AG04450 (cell line): ENCODE measurements at regions not wholly inside any gene's neighbourhood (a gene's known extent, or its start where the extent isn't known, plus 50 kb on each side); places are given as distances from the start of the nearest gene placed in this dataset.
"Not testable (repeated sequence)": the region's sequence is repeated elsewhere in the genome, so short reads cannot be mapped to it uniquely, and the experiment has no call there.

Experiments
- CTCF ChIA-PET: fragments of 300-600, 350-600 bp; formaldehyde crosslinking; extraction: SDS; loops from one replicate; lab custom pipeline; 2022; ENCODE audit warnings: antibody characterized with exemption, inconsistent platforms; lab: Charles Lee
- POLR2A ChIA-PET: fragments of 350-600 bp; formaldehyde crosslinking; extraction: SDS; loops from one replicate; lab custom pipeline; 2021; ENCODE audit warnings: antibody characterized with exemption, inconsistent platforms; lab: Yijun Ruan, JAX
- DNase-seq: peaks from one replicate; pipeline ENCODE4 v3.0.0-alpha.2; 2011; ENCODE audit warnings: low read depth, low spot score
- H3K27ac ChIP-seq: one replicate; pipeline ENCODE4 v1.5.1; 2012; ENCODE audit warnings: low read depth, low read length, control low read depth
- H3K27me3 ChIP-seq: one replicate; pipeline ENCODE4 v1.6.0; 2012; ENCODE audit warnings: low read length; ENCODE audit not compliant: control insufficient read depth, insufficient read depth
- H3K4me3 ChIP-seq: 2 replicates; pipeline ENCODE4 v1.5.1; 2011; ENCODE audit warnings: mild to moderate bottlenecking, low read depth, low read length, control low read depth
- H3K9me3 ChIP-seq: 2 replicates; pipeline ENCODE4 v1.5.1; 2012; ENCODE audit warnings: low read length; ENCODE audit not compliant: control insufficient read depth, insufficient read depth
- TF ChIP-seq, protein P1 (sequence below): IDR thresholded peaks from 2 replicates; pipeline ENCODE4 v1.5.1; 2011; ENCODE audit warnings: low read depth, low read length, control low read depth, inconsistent platforms

DNA sequence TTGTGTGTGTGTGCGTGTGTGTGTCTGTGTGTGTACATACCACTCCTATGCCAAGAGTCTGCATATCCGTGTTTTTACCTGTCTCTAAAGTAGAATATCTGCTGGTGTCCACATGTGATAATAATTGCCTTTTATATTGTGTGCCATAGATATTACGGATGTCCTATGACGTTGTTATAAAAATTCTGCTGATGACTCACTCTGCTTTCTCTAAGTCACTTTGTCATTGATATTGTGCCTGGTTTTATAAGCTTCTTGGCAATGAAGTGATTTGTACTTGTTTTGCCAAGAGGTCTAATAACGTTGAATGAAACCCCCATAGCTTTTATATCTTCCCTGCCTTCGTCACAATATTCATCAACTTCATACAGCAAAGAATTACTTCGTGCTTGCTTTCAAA is 102.6 kb upstream of the C1GALT1C1 start:
- Histone ChIP-seq H3K9me3 (peaks cover 4% of the 10 kb centered on the region; the same call in 1 of the 2 replicates), H3K27ac (no peak overlapping the region), H3K27me3 (no peaks in the 10 kb centered on the region), H3K4me3 (no peak overlapping the region)
- no peak for DNase-seq
- ChIA-PET POLR2A (no interaction called here), CTCF (no interaction called here)
- TF ChIP-seq, protein P1, sequence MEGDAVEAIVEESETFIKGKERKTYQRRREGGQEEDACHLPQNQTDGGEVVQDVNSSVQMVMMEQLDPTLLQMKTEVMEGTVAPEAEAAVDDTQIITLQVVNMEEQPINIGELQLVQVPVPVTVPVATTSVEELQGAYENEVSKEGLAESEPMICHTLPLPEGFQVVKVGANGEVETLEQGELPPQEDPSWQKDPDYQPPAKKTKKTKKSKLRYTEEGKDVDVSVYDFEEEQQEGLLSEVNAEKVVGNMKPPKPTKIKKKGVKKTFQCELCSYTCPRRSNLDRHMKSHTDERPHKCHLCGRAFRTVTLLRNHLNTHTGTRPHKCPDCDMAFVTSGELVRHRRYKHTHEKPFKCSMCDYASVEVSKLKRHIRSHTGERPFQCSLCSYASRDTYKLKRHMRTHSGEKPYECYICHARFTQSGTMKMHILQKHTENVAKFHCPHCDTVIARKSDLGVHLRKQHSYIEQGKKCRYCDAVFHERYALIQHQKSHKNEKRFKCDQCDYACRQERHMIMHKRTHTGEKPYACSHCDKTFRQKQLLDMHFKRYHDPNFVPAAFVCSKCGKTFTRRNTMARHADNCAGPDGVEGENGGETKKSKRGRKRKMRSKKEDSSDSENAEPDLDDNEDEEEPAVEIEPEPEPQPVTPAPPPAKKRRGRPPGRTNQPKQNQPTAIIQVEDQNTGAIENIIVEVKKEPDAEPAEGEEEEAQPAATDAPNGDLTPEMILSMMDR: no peak

DNA sequence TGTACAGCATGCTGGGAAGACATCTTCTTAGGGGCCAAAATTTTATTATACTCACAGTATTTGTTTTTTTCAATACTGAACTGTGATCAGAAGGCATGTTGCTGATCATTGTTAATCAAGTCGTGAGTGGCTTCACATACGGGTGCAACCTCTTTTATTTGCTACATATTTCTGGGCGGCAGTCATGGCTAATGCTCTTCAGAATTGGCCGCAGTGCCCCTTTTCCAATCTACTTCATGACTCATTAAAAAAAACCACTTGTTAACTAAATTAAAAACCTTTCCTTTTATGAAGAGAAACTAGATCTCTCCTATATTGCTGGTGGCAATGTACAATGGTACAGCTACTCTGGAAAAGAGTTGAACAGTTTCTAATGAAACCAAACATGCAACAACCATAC is 101.5 kb upstream of the C1GALT1C1 start:
- no peak overlapping the region for H3K27ac ChIP-seq
- no peak for DNase-seq
- H3K4me3 ChIP-seq: no peak overlapping the region
- TF ChIP-seq, protein P1: no peak
- H3K9me3 ChIP-seq: peaks cover 4% of the 10 kb centered on the region; the same call in 1 of the 2 replicates
- ChIA-PET CTCF (no interaction called here), POLR2A (no interaction called here)
- H3K27me3 ChIP-seq: no peaks in the 10 kb centered on the region

DNA sequence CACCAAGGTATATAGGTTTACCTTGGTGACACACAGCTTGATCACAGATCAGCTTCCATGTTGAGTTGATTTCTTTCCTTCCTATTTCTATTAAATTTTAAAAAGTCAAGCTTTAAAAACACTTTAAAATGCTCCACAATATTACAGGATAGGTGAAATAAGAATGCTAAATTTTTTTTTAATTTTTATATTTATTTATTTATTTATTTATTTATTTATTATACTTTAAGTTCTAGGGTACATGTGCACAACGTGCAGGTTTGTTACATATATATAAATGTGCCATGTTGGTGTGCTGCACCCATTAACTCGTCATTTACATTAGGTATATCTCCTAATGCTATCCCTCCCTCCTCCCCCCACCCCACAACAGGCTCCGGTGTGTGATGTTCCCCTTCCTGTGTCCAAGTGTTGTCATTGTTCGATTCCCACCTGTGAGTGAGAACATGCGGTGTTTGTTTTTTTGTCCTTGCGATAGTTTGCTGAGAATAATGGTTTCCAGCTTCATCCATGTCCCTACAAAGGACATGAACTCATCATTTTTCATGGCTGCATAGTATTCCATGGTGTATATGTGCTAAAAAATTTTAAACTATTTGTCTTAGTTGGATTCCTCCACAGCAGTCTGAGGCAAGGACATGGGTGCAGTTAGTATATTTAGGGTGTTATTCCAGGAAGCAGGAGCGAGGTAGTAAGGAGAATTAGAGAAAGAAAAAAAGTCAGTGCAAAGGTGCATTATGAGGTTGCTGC is 99.8 kb upstream of the C1GALT1C1 start:
- CTCF ChIA-PET: not testable (repeated sequence)

DNA sequence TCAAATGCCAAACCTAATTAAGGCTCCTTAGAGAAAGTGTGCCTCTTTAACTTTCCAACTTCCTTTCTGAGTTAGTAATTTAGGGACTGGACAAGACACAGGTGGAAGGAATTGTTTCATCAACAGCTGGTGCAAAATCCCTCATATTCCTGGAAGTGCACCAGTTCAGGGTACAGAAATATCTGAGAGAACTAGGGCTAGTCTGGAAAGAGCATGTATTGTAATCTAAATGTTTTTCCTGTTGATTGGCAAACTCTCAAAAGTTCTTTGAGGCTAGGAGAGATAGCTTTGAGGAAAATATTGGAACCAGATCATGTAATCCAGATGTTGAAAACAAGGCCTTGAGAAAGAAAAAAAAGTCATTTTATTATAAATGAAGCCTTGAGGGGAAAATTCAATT is 98.1 kb upstream of the C1GALT1C1 start:
- TF ChIP-seq, protein P1: no peak
- DNase-seq: no peak
- CTCF ChIA-PET: no interaction called here

More for the DNA sequence above, 99.8 kb upstream of the C1GALT1C1 start:
- H3K4me3 ChIP-seq, H3K27ac ChIP-seq, H3K27me3 ChIP-seq, DNase-seq, H3K9me3 ChIP-seq, POLR2A ChIA-PET: not testable (repeated sequence)

DNA sequence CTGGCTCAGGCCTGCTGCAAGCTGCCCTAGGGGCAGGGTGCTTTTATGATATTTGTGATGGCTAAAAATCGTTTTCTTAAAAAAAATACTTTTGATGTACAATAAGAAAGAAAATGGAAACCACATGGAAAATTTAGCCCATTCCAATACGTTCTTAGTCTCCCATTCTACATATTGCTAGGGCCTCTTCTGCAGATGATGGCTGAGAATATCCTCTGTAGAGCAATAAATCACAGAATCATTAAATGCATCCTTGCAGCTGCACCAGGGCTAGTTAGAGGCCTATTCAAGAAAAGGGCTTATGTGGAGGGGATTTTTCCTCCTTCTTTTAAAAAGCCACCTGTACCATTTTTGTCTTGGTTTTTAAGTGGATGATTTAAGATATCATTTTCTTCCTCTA is 97.6 kb upstream of the C1GALT1C1 start:
- no peaks in the 10 kb centered on the region for H3K9me3 ChIP-seq
- no peak overlapping the region for H3K4me3 ChIP-seq
- TF ChIP-seq, protein P1: no peak
- H3K27me3 ChIP-seq: no peaks in the 10 kb centered on the region
- ChIA-PET POLR2A (no interaction called here), CTCF (no interaction called here)
- no peak overlapping the region for H3K27ac ChIP-seq
- DNase-seq: no peak

More for the DNA sequence above, 98.1 kb upstream of the C1GALT1C1 start:
- no peaks in the 10 kb centered on the region for H3K27me3 ChIP-seq
- no peak overlapping the region for H3K27ac ChIP-seq
- peaks cover 2% of the 10 kb centered on the region; the same call in 1 of the 2 replicates for H3K9me3 ChIP-seq
- POLR2A ChIA-PET: no interaction called here
- no peak overlapping the region for H3K4me3 ChIP-seq
